GM21576 (cell line): ENCODE measurements at regions not wholly inside any gene's neighbourhood (a gene's known extent, or its start where the extent isn't known, plus 50 kb on each side); places are given as distances from the start of the nearest gene placed in this dataset.

ENCODE experiments used
- ATAC-seq: cut with Tn5 transposase; IDR thresholded peaks from one replicate; pipeline ENCODE4 v1.9.1; 2021; ENCODE audit warnings: mild to moderate bottlenecking, moderate library complexity; ENCODE audit not compliant: unreplicated experiment

DNA sequence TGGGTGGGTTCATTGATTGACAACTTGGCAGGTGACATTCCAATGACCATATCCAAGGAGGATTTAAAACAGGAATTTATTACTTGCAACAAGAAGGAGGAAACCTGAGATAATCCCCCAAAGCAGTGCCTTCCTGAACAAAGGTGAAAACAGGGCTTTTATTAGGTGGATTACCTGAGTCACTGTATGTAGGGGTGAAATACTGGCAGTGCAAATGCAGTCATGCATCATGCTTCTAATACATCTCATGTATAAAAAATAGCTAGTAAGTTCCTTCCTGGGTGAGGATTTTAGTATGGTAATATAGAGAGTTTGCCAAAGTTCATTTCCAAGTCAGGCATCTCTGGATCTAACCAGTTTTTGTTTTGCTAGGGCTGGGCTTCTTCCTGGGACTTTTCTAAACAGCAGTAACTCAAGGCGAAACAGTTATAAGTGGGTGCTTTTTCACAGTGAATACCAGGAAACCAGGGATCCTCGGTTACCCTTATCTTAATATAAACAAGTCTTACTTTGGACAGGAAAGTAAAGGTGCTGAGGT lies 583.4 kb upstream of the LRRTM1 start:
- ATAC-seq, result no peak

DNA sequence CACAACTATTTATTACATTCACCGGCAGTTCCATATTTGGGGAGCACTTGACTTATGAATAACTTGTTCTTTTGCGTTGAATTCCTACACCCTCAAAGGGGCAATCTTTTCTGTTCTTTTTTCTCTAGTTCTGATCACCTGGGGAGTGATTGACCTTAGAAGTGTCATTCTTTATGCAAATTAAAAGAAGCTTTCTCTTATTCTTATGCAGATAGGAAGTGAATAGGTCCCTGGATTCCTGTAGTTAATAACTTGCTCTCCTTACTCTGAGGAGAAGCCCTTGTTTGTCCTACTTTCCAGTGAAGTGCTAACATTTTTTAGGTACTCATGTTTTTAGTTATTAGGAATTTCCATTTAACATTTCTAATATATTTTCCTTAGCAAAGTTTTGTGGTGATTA lies 569.8 kb upstream of the LRRTM1 start:
- no peak for ATAC-seq

- ATAC-seq, result no peak
Measured at GRCh38 chr2:80869858-80870438, 565.4 kb upstream of the LRRTM1 start.

- ATAC-seq, result no peak
Measured at GRCh38 chr2:80863147-80863714, 558.7 kb upstream of the LRRTM1 start.

GRCh38 chr2:80858965-80859364 lies 554.4 kb upstream of the LRRTM1 start:
- no peak for ATAC-seq

DNA sequence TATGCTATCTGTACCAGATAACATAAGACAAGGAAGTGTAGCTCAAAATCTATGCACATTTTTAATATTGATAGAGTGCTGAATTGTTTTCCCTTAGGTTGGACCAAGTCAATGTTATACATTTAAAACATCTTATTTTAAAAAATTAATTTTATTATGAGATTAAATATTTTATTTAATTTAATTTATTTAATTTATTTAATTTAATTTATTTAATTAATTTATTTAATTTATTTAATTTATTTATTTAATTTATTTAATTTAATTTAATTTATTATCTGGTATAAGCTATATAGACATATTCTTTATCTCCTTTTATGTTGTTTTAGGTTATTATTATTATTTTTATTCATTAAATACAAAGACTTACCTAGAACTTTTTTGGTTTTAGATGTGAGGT lies 551.7 kb upstream of the LRRTM1 start:
- no peak for ATAC-seq

DNA sequence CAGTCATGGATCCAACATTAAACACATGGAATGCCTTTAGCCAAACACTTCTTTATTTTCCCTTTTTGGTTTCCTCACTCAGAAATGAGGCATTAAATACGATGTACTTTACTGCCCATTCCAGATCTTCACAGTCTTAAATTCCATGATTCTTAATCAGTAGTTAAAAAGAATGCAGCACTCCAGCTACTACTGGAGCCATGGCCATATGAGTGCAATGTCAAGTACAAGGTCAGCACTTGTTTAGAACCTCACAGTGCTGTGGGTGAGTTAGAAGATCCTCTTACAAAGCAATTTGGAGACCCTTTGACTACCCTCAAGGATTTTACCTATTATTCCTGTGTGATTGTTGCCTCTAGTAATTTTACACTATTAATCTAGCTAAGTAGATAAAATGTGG lies 550.3 kb upstream of the LRRTM1 start:
- no peak for ATAC-seq

DNA sequence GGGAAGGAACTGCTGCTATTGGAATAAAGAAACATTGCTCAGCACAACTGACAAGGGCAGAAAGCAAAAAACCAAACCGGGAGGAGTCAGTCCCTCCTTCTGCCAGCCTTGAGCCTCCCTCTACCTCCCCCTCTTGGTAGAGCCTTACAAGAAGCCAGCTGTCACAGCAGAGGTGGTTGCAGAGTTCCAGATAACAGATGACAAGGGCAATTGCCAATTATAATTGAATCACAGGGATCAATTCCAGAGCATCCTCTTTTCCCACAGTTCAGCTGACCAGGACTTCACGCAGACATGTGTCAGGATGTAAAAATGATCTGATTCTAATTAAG lies 548.2 kb upstream of the LRRTM1 start:
- ATAC-seq, result no peak

DNA sequence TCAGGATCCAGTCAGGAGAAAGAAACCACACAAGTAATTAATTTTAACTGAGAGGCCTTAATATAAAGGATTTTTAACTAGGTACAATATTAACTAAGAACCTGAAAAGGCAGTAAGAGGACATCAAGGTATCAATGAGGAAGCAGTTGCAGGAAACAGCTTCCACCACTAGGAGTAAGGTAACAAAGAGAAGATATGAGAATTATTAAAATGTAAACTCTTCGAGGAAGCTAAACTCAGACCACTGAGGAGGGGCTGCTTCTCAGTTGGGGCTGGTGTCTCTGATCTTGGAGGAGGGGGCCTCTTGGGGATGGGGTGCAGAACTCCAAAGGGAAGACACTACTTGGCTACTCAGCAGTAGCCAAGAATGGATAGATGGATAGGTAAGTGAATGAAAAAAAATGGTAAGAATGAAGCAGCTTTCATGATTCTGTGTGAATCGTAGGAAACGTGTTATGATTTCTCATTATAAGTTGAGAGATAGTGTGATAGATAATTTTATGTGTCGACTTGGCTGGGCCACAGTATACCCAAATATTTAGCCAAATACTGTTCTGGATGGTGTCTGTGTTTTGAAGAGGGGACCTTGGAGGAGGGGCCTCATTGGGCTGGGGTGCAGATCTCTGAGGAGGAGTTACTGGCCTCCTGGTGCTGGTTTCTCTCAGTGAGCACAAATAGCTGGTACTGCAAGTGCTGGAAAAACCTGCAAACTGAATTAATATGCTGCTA lies 547.7 kb upstream of the LRRTM1 start:
- no peak for ATAC-seq

DNA sequence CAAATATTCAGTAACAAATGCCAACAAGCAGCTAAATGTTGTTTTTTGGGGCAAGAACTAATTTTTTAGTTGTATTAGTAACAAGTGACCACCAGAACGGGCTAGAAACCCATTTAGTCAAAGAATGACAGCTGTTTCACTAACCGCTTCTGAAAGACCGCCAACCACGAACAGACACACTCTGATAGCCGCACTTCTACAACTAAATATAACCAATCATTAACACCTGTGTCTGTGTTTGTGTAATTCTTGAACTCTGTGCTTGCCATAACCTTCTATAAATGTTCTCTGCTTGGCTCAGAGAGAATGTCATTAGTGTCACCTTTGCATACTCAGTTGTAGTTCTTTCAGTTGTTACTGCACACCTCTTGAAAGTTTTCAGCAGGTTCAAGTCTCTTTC lies 526.3 kb upstream of the LRRTM1 start:
- ATAC-seq, result no peak

DNA sequence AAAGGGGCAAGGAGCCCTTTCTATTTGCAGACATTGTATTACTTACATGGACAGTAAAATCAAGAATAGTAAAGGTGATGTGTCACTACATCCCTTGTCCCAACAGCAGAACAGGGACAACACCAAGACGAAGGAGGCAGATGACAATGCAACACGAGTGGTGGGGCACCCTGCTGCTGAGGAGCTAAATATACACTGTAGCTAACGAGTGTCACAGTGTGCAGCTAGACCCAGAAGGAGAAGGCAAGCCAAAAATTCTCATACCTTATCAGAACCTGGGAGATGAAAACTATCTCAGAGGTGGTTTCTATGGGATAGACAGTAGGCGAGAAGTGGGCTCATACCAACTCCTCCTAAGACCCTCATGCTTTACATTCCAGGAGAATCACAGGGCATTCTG lies 518.4 kb upstream of the LRRTM1 start:
- ATAC-seq, result no peak

GRCh38 chr2:80815259-80815658 lies 510.7 kb upstream of the LRRTM1 start:
- ATAC-seq, result no peak

DNA sequence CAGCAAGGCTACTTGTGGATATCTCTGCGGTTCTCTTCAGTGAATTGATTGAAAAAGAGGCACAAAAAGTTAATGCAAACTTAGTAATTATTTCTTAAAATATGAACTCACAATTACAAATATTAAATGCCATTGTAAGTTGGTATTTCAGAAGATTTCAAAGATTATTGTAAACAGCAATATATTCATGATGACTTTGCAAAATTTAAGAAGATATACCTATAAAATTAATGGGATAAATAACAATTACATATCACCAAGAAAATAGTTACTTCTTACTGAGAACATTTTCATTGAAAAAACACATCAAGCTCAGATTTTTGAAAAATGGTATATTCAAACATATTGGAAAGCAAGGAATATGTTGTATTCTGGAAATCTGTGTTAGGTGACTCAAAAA lies 482.0 kb upstream of the LRRTM1 start:
- no peak for ATAC-seq

- ATAC-seq, result no peak
Measured at GRCh38 chr2:80778704-80779103, 474.2 kb upstream of the LRRTM1 start.

DNA sequence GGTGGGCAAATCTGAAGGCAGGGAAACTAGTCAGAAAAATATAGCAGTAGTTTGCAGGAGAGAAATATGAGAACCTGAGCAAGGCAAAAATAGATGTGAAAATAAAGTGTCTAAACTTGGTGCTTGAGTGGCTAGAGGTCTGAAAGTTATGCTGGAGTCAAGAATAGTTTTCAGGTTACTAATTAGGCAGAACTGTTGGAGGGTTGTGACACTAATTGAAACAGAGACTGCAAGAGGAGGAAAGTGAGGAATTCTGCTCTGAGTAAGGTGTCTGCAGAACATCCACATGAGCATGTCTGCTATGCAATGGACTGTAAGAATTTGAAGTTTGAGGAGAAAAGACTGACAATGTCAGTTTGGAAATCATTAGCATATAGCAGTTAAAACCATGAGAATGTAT lies 444.0 kb upstream of the LRRTM1 start:
- no peak for ATAC-seq

DNA sequence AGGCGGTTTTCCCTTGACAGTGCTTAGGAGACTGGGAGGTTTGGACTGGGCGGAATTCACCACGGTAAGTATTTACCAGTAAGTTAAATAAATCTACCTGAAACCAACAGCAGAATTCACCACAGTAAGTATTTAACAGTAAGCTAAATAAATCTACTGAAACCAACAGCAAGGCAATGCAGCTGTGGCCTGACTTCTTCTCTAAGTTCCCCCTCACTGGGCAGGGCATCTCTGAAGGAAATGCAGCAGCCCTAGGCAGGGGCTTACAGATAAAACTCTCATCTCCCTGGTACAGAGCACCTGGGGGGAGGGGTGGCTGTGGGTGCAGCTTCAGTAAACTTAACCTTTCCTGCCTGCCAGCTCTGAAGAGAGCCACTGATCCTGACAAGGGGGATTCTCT lies 432.5 kb upstream of the LRRTM1 start:
- ATAC-seq, result no peak

- no peak for ATAC-seq
Measured at GRCh38 chr2:80725001-80725400, 420.4 kb upstream of the LRRTM1 start.

DNA sequence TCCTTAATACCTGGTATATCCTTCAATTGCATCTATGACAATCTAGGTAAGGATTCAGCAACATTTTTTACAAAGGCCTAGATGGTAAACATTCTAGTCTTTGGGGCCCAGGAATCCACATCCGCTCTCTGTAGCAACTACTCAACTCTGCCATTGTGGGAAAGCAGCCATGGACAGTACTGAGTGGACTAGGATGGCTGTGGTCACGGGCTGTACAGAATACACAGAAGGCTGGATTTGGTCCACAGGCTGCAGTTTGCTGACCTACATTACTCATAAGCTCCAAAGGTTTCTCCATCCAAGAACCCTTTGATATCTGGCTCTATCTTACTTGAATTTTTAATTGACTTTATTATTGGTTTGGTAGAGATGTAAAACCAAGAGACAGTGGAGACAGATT lies 418.3 kb upstream of the LRRTM1 start:
- ATAC-seq, result no peak

DNA sequence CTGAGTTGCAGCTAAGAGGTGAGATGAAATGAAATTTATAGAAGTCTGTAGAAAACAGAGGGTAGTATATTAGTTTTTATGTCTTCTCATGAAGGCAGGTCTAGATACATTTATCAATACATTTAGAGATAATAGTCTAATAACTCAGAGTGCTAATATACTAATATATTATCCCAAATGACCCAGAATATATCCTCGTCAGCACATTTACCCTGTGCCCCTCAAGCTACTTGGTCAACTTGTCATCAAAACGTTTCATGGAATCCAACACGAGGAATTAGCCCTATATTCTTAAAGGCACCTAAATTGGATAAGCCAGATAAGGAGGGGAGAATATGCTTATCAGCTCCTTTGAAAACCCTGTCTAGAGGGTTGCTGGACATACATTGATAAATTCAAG lies 415.1 kb upstream of the LRRTM1 start:
- no peak for ATAC-seq

DNA sequence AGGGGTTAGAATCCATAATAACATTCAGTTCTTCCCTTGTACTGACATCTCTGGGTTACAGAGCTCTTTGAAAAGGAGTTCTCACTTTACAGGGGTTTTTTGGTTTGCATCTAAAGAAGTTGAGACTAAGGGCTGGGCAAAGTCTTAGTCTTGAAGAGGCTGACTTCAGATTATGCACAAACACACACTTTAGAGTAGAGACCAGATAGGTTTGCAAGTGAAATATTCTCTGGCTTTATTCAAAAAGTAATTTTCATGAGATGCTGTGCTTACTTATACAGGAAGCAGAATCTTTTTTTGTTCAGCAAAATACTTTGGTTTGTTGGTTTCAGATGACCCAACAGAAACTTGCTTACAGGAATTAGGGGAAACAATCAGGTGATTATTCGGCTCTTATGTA lies 410.9 kb upstream of the LRRTM1 start:
- ATAC-seq, result no peak

DNA sequence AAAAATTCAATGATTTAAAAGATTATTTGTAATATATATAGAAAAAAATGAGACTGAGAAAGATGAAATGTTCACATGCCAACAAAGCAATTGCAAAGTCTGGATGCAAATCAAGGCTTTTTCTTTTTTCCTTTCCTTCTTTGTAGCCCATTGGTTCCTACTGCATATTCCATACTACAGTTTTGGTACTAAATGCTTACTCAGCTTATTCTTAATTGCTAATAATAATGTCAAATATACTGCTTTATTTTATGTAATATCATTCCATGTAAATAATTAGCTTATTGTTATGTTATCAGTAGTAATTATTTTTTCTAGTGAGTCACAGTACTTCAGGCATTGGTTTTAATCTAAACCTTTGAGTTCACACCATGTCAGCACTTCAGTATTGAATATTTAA lies 407.4 kb upstream of the LRRTM1 start:
- no peak for ATAC-seq

DNA sequence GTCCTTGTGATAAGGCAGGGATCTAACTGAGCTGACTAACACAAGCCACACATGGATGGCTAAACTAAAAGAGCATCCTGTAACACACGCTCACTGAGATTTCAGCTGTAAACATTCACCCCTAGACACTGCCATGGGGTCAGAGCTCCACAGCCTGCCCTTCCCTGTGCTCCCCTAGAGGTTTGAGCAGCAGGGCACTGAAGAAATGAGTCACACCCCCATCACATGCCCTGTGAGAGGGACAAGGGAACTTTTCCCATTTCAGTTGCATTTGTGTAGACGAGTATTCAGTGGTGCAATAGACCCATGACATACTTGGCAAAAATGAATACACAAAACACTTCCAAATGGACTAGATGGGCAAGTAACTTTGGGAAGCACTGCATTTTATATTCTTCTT lies 402.4 kb upstream of the LRRTM1 start:
- ATAC-seq, result no peak

GRCh38 chr2:80706541-80706940 lies 402.0 kb upstream of the LRRTM1 start:
- no peak for ATAC-seq
